ENCODE measurements at regions not wholly inside any gene's neighbourhood (a gene's known extent, or its start where the extent isn't known, plus 50 kb on each side); places are given as distances from the start of the nearest gene placed in this dataset.

DNA sequence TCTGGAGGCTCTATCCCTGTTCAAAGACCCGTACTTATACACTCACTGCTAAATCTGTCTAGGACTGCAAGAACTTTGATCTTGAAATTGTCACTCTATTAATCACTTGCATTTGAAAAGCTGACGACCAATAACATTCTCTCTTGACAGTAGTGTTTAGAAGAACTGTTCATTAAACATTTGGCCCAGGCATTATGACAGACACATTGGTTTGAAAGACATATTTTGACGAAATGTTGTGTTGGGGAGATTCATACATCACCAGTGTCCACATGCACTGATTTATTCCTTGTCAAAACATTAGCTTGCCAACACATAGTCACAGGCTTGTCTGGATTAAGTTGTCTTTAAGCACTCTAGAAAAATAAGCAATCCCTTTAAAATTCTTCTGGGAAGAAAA lies 951.3 kb downstream of the ADGRL2 start:
- no peaks in the 10 kb centered on the region for H3K27me3 ChIP-seq
- DNase-seq: no peak
- no peak overlapping the region for H3K4me3 ChIP-seq
- WGBS, 2 donors: 56 to 64% methylated on average over 3 of the region's 3 CpGs
- TF ChIP-seq POLR2A (IDR thresholded peaks at IDR 0.05): no peak
- TF ChIP-seq, protein P1, sequence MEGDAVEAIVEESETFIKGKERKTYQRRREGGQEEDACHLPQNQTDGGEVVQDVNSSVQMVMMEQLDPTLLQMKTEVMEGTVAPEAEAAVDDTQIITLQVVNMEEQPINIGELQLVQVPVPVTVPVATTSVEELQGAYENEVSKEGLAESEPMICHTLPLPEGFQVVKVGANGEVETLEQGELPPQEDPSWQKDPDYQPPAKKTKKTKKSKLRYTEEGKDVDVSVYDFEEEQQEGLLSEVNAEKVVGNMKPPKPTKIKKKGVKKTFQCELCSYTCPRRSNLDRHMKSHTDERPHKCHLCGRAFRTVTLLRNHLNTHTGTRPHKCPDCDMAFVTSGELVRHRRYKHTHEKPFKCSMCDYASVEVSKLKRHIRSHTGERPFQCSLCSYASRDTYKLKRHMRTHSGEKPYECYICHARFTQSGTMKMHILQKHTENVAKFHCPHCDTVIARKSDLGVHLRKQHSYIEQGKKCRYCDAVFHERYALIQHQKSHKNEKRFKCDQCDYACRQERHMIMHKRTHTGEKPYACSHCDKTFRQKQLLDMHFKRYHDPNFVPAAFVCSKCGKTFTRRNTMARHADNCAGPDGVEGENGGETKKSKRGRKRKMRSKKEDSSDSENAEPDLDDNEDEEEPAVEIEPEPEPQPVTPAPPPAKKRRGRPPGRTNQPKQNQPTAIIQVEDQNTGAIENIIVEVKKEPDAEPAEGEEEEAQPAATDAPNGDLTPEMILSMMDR (IDR thresholded peaks at IDR 0.05): no peak
- H3K9me3 ChIP-seq: no peaks in the 10 kb centered on the region
- H3K36me3 ChIP-seq: no peaks in the 10 kb centered on the region
- no peak overlapping the region for H3K27ac ChIP-seq
- H3K4me1 ChIP-seq: no peaks in the 10 kb centered on the region
- intact Hi-C loops (cut with DNase I): no loop called here

DNA sequence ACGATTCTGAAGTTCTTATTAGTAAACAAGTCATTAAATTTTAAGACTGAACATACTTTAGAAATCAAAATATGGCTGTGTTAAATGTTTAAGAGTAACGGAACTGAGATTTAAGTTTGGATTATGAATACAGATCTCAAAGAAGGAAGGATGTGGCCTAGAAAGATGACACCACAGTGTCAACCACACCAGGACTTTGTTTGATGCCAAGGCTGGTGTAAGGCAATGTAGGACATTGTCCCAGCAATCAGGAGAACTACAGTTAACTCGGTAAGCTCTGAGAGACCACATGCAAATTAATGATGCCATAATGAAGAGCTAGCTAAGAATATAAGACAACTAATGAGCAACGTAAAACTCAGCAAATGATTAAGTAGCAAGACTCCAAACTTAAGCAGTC lies 932.9 kb downstream of the ADGRL2 start:
- intact Hi-C loops (cut with DNase I): no loop called here
- Histone ChIP-seq H3K4me3 (no peak overlapping the region), H3K9me3 (peaks cover 0 to 14% (median 0%) of the 10 kb centered on the region in 3 donors), H3K27me3 (no peaks in the 10 kb centered on the region), H3K27ac (no peak overlapping the region), H3K4me1 (no peaks in the 10 kb centered on the region), H3K36me3 (no peaks in the 10 kb centered on the region)
- WGBS, 2 donors: 75 to 84% methylated on average over 4 of the region's 4 CpGs
- no peak for TF ChIP-seq POLR2A (IDR thresholded peaks at IDR 0.05)
- TF ChIP-seq, protein P1 (IDR thresholded peaks at IDR 0.05): no peak
- DNase-seq: no peak

DNA sequence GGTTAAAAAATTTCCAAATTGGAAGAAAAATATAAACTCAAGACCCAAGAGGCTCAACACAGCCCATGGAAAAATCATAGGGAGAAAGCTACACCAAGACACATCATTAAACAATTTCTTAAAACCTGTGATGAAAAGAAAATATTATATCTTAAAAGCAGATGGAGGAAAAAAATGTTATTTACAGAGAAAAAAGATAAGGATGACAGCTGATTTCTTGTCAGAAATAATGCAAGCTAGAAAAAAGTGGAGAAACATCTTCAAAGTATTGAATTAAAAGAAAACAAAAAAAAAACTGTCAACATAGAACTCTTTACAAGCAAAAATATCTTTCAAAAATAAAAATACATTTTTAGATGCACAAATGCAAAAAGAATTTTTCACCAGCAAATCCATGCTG lies 930.5 kb downstream of the ADGRL2 start:
- no peaks in the 10 kb centered on the region for H3K4me1 ChIP-seq
- H3K27ac ChIP-seq: no peak overlapping the region
- TF ChIP-seq, protein P1 (IDR thresholded peaks at IDR 0.05): no peak
- no peaks in the 10 kb centered on the region for H3K36me3 ChIP-seq
- no peak overlapping the region for H3K4me3 ChIP-seq
- no peaks in the 10 kb centered on the region for H3K27me3 ChIP-seq
- H3K9me3 ChIP-seq: peaks cover 0 to 14% (median 0%) of the 10 kb centered on the region in 3 donors
- DNase-seq: no peak
- intact Hi-C loops (cut with DNase I): no loop called here

DNA sequence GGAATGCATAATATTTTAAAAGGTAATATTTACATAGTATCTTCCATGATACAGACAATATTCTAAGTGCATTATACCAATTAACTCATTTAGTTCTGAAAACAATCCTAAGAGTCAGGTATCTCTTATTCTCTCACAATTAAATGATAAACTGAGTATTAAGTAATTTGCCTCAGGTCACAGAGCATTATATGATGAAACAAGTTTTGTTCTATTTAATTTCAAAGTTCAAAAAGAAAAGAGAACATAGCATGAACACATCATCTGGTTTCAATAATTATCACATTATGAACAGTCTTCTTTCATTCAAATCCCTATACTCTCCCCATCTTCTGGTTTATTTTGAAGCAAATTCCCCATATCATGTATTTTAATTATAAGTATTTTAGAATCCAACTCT lies 927.5 kb downstream of the ADGRL2 start:
- Histone ChIP-seq H3K36me3 (no peaks in the 10 kb centered on the region), H3K4me1 (no peaks in the 10 kb centered on the region), H3K4me3 (no peak overlapping the region), H3K9me3 (peaks cover 0 to 14% (median 0%) of the 10 kb centered on the region in 3 donors), H3K27ac (no peak overlapping the region), H3K27me3 (no peaks in the 10 kb centered on the region)
- TF ChIP-seq POLR2A (IDR thresholded peaks at IDR 0.05): no peak
- TF ChIP-seq, protein P1 (IDR thresholded peaks at IDR 0.05): no peak
- intact Hi-C loops (cut with DNase I): no loop called here
- no peak for DNase-seq

DNA sequence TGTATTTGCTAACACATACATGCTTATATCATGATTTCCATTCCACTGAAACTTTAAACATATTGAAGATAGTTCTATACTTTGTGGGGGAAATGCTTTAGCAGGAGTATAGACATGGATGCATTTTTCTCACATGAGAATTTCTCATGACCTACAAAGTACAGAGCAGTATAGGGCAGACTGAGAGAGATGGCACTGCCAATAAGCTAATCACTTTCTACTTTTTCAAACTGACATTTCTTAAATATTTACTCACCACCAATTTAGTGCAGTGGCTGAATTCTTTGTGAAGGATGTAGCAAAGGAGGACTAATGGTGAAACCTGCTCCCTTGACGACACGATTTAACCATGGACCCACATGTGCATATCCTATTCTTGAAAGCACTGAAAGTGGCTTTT lies 923.5 kb downstream of the ADGRL2 start:
- WGBS, 2 donors: 86 to 98% methylated on average over 2 of the region's 2 CpGs
- no peaks in the 10 kb centered on the region for H3K36me3 ChIP-seq
- no peak for DNase-seq
- H3K4me3 ChIP-seq: no peak overlapping the region
- H3K4me1 ChIP-seq: no peaks in the 10 kb centered on the region
- intact Hi-C loops (cut with DNase I): no loop called here
- H3K27ac ChIP-seq: no peak overlapping the region
- no peaks in the 10 kb centered on the region for H3K9me3 ChIP-seq
- no peak for TF ChIP-seq POLR2A (IDR thresholded peaks at IDR 0.05)
- TF ChIP-seq, protein P1 (IDR thresholded peaks at IDR 0.05): no peak
- H3K27me3 ChIP-seq: no peaks in the 10 kb centered on the region
